NCI-H1930 (cell line): ENCODE measurements at regions not wholly inside any gene's neighbourhood (a gene's known extent, or its start where the extent isn't known, plus 50 kb on each side); places are given as distances from the start of the nearest gene placed in this dataset.

ENCODE experiments used
- DNase-seq, 2 experiments: peaks; one replicate each; lab custom pipeline; 2025; lab: John Stamatoyannopoulos, UW

- no peak for DNase-seq
Measured at GRCh38 chr12:84741031-84741430, 171.6 kb downstream of the SLC6A15 start.

- no peak for DNase-seq
Measured at GRCh38 chr12:84740602-84741001, 172.0 kb downstream of the SLC6A15 start.

GRCh38 chr12:84738481-84738972 lies 174.1 kb downstream of the SLC6A15 start:
- DNase-seq = no peak

DNA sequence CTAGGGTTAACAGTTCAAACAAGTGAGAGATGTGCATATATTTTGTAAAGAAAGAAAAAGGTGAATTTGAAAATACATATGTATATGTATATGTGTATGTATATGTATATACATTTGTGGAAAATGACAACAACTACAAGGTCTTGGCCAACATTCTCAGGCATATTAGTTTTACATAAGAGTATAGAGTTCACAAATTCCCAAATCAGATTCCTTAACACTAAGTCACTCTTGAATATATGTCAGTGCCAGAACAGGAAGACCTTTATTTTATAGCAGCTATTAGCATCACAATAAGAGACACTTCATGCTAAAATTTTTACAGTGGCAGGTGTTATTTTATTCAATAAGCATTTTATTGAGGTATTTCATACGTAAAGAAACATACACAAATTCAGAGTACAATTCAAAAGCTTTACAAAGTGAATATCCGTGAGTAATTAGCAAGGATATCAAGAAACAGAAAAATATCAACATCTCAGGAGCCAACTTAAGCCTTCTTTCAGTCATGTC lies 179.7 kb downstream of the SLC6A15 start:
- DNase-seq = no peak

GRCh38 chr12:84730561-84731162 lies 181.9 kb downstream of the SLC6A15 start:
- DNase-seq = no peak

- DNase-seq = no peak
Measured at GRCh38 chr12:84727961-84728360, 184.6 kb downstream of the SLC6A15 start.

DNA sequence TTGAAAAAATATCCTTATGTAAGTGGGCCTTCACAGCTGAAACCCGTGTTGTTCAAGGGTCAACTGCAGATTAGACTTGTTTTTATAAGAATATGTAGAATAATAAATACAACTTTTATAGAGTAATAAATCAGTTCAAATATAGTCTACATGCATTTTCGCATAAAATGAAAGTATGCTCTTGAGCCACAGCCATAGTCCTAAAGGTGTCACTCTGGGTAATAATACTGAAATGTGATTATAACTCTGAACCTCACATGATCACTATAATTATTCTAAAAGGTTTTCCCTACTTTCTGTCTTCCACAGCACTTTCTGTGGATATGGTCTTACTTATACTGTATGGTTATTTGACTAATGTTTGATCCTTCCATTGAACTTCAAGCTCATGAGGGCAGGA lies 185.8 kb downstream of the SLC6A15 start:
- no peak for DNase-seq

GRCh38 chr12:84723988-84724387 lies 188.6 kb downstream of the SLC6A15 start:
- no peak for DNase-seq

- no peak for DNase-seq
Measured at GRCh38 chr12:84719997-84720396, 192.6 kb downstream of the SLC6A15 start.

DNA sequence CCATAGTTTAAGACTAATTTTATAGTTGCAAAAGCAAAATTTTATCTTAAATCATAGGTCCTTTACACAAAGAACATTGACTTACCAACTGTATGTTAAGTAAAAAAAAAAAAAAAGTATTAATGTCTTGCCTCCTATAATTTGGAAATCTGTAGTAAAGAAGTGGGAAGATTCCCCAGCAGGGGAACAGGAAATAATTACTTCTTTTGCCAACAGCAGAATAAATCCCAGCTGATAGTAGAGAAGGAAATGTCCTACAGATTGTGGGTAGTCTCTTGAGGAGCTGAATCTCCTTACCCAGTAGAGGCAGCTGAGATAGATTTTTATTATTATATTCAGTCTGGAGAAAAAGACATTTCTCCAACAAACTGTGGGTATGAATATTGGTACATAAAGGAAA lies 193.7 kb downstream of the SLC6A15 start:
- no peak for DNase-seq

- no peak for DNase-seq
Measured at GRCh38 chr12:84712747-84713146, 199.9 kb downstream of the SLC6A15 start.

DNA sequence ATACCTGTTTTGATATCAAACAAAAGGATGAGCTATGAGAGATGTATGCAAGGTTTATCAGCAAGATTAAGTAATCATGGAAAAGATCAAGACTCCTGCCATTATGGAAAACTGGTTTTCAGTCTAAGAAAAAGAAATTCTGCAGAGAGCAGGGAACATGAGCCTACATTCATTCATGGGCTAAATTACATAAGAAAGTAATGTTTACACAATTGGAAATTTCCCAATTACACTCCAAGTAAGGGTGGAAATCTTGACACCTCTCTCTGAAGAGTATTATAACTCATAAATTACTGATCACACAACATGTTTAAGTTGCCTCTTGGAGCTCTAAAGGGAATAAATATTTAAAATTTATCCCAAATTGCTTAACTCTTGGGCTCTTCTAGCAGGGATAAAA lies 206.2 kb downstream of the SLC6A15 start:
- no peak for DNase-seq

DNA sequence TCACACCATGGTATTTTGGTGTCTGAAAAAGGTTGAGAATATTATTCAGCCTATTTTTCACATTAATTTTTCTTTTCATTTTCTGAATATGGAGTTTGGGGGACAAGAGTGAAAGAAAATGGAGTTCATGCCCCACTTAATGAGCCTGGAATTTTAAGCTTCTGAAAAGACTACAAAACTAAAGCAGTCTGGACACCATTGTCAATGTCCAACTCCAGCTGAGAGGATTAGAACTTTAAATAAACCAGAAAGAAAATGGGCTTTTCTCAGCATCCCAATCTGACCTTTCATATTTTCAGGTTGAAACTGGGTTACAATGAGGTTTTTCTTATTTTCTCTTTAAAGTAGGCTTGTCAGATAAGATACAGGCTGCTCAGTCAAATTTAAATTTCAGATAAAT lies 207.7 kb downstream of the SLC6A15 start:
- DNase-seq = no peak

DNA sequence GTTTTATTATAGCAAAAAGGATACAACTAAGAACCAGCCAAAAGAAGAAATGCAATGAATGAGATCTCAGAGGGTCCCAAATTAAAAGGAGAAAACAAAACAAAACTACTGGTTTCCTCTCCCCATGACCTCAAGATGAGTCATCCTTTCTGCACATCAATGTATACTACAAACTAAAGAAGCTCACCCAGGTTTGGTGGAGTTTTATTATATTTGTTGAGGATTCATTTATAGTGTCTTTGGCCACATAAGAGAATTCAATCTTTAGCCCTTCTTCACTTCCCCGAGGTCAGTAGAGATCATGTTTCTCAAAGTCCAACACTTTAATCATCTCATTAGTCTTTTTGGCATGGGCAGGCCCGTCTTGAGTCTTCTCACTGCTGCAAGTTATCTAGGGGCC lies 210.6 kb downstream of the SLC6A15 start:
- DNase-seq = no peak

GRCh38 chr12:84701041-84701440 lies 211.6 kb downstream of the SLC6A15 start:
- DNase-seq = no peak

- DNase-seq = no peak
Measured at GRCh38 chr12:84698576-84699333, 213.8 kb downstream of the SLC6A15 start.

- peak; percentile 68 to 70 for DNase-seq
Measured at GRCh38 chr12:84696908-84697540, 215.6 kb downstream of the SLC6A15 start.

DNA sequence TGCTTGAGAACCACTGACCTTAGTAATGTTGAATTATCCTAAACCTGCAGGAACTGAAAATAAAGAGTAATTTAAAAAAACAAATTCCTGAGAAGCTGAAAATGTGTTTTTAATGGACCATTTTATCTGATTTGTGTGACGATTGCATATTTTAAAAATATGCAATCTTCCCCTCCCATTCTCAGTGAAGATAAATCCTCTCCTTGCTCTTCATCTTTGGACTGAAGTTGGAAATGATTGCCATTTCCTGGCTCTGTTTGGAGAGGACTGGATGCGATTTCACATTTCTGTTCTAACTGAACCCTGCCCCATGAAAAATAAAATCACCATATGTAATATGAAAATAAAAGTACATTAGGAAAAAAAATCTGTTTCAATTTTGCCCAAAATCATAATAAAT lies 216.3 kb downstream of the SLC6A15 start:
- no peak for DNase-seq

DNA sequence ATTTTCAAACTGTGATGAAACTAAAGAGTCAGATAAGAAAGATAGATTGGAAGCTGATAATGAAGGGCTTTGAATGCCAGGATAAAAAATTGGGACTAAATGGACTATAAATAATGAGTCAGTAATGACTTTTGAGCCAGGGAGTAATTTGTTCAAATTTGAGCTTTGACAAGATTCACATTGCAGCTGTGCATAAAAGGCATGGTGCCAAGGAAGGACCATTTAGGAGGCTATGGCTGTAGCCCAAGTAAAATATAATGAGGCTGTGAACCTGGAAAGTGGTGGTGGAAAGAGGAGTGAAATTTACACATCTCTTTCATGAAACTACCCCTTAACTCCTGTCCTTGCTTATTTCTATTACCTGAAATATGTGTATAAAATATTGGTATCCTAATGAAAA lies 218.5 kb downstream of the SLC6A15 start:
- peak in 1 of 2 experiments; percentile 14 for DNase-seq

DNA sequence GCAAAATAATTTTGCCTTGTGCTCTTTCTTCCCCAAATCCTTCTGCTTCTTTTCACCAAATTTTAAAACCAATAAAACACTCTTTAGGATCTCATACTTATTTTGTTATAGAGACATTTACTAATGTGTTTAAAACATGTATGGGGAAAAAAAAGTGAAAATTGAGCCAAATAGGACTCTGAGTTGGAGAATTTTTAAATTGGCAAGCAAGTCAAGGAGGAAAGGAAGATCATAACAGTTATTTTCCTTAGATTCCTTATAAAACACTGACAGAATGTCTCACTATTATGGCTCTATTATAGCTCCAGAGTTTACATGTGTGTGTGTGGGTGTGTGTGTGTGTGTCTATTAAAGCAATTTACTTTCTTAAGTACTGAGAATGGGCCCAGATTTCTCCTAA lies 220.5 kb downstream of the SLC6A15 start:
- no peak for DNase-seq

GRCh38 chr12:84691266-84691665 lies 221.3 kb downstream of the SLC6A15 start:
- no peak for DNase-seq

DNA sequence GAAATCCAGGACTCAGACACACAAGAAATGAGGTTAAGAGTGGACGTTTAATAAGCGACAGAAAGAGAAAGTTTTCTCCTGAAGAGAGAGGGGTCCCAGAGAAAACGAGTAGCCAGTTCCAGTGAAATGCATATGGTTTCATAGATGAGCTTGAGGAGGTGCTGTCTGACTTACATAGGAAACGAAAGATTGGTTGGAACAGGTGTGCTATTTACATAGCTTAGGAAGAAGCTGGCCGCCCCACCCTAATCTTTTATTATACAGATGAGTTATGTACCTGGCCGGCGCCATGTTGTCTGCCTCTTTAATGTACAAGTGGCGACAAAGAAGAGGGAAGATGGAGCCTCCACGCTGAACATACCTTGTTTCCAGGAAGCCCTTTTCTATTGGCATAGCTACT lies 223.0 kb downstream of the SLC6A15 start:
- DNase-seq = no peak

- DNase-seq = no peak
Measured at GRCh38 chr12:84685379-84685778, 227.2 kb downstream of the SLC6A15 start.
